COLO829 (cell line): ENCODE measurements at regions not wholly inside any gene's neighbourhood (a gene's known extent, or its start where the extent isn't known, plus 50 kb on each side); places are given as distances from the start of the nearest gene placed in this dataset.
A peak's percentile ranks its signal among the peaks of the same experiment; 100 is the strongest.

Experiments
- DNase-seq: peaks from one replicate; pipeline ENCODE4 v3.0.0; 2012; ENCODE audit warnings: low spot score

GRCh38 chr5:125138266-125138665 lies 391.8 kb upstream of the ZNF608 start:
- DNase-seq: no peak

GRCh38 chr5:125139590-125139989 lies 393.2 kb upstream of the ZNF608 start:
- DNase-seq: no peak

- DNase-seq: no peak
These were observed 393.8 kb upstream of the ZNF608 start for GRCh38 chr5:125140220-125140619.

- DNase-seq: peak; percentile 57
These were observed 394.4 kb upstream of the ZNF608 start for GRCh38 chr5:125140855-125141254.

DNA sequence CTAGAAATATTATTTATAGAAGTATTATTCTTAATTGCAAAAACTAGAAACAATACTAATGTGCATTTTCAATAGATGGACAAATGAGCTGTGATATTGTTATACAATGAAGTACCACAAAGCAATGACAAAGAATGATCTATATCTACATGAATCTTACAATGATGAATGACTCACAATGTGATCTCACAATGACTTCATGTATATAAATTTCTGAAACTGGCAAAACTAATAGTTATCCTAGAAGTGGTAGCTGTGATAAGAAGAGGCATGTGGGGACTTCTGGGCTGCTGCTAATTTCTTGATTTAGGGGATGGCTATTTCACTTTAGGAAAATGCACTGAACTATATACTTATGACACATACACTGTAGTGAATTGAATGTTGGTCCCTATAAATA lies 396.0 kb upstream of the ZNF608 start:
- DNase-seq: no peak

GRCh38 chr5:125143011-125143410 lies 396.6 kb upstream of the ZNF608 start:
- no peak for DNase-seq

- DNase-seq: no peak
These were observed 401.6 kb upstream of the ZNF608 start for GRCh38 chr5:125148076-125148475.

GRCh38 chr5:125148706-125149105 lies 402.3 kb upstream of the ZNF608 start:
- no peak for DNase-seq

DNA sequence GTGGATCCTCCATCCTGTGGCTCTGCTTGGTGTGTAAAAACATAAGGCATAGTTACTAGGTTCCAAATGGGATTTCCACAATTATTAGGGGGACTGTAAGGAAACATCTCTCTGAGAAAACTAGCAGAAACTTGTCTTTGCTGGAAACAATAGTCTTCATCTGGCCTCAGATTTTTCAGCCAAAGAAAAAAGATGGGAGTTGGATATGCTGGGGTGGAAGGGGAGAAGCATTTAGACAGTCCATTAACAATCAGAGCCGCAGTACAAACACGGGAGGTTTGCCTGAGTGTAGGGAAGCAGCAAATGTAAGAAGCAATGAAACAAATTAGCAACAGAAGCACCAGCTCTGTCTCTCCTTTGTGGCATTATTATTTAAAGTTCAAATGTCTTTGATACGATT lies 402.7 kb upstream of the ZNF608 start:
- no peak for DNase-seq

- no peak for DNase-seq
These were observed 403.1 kb upstream of the ZNF608 start for GRCh38 chr5:125149527-125149926.

DNA sequence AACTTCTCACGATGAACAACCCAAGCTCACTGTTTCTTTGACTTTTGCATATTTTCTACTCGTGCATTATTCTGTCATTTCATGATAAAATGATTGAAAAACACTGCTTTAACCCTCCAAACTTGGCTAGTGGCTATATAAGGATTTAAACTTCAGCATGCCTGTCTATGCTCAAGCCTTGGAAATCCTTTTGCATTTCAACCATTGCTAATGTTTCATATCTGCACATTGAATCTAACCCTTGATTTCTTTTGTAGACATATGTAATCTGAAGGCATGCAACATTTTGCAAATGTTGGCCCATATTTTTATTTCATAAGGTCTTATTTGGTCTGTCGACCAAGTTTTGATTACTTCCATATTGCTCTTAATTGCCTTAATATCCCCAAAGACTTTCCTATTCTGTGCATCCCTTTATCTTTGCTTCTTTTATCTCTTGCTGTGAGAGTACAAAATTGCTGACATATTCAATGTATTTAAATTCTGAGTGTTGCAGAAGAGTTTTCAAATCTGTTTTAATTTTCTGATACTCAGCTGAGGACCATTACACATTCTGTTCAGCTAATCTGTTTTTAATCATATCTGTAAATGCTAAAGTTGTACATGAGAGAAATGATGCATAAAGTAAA lies 403.7 kb upstream of the ZNF608 start:
- DNase-seq: no peak

GRCh38 chr5:125151150-125151900 lies 404.9 kb upstream of the ZNF608 start:
- DNase-seq: peak; percentile 43

- DNase-seq: peak; percentile 25
These were observed 405.6 kb upstream of the ZNF608 start for GRCh38 chr5:125152044-125152443.

- DNase-seq: no peak
These were observed 406.2 kb upstream of the ZNF608 start for GRCh38 chr5:125152461-125153189.

DNA sequence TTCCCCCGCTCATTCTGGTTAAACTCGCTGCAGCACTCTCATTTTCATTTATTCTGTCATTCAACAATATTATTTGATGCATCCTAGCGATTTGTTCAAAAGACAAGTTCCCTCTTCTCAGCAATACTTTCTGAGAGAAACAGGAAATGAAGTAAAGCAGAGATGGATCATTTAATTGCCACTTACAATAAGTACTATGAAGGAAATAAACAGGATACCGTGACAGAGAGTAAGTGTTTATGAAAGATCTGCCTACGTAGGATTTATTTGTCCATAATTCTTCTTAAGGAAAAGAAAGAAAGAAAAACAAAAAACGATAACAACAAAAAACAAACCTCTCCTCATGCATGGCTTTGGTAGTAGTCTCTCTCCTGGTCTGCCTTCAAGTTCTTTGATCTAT lies 406.8 kb upstream of the ZNF608 start:
- DNase-seq: no peak

DNA sequence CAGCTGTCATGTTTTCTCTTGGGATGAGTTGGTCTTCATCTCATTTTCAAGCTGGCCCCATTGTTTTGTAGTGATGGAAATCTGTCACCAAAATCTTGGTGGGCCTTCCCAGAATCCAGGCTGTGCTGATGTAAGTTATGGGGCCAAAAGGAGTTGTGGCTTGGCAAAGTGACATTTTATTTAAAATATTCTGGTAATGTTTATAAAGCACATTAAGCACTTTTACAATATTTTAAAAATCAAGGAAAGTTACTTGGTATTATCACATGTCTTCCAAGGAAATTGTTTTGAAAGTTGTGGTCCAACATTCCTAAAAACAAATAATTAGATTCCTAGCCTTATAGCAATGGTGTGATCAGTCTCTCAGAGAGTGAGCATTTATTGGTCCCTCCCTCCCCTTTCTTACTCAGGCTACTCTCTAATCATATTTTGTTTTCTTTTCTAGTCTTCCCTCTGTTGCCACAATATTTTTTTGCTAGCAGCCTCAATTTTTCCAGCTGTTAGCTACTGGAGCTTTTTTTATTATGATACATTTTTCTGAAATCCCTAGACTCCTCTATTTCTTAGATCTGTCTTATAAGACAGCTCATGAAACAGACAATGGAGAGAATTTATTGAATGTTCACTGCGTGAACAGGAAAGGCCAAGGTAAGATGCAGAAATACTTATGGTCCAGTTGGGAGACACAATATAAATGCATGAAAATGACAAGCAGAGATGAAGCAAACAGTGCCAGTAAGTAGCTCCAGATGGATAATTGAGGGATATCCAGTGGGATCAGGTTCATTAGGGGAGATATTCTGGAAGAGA lies 408.1 kb upstream of the ZNF608 start:
- DNase-seq: no peak

- DNase-seq: no peak
These were observed 414.5 kb upstream of the ZNF608 start for GRCh38 chr5:125160787-125161502.

GRCh38 chr5:125162714-125163113 lies 416.3 kb upstream of the ZNF608 start:
- no peak for DNase-seq

DNA sequence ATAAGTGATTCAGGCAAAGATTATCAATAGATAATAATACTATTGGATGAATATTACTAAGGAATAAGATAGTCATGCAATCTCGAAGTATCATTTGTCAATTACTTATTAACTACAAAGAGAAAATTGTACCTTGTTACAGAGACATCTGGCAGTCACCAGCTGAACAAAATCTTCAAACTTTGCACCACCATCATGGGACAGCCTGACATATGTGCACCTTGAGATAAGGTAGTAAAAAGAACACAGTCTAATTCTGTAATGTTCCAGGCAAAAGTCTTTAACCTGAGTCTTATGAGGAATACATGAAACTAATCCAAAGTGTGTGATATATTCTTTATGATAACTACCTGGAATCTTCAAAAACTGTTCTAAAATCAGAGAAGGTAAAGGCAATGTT lies 423.0 kb upstream of the ZNF608 start:
- DNase-seq: no peak

GRCh38 chr5:125171641-125172040 lies 425.2 kb upstream of the ZNF608 start:
- DNase-seq: no peak

GRCh38 chr5:125175348-125176004 lies 429.0 kb upstream of the ZNF608 start:
- no peak for DNase-seq
